AG08395 (cell line): ENCODE measurements at regions not wholly inside any gene's neighbourhood (a gene's known extent, or its start where the extent isn't known, plus 50 kb on each side); places are given as distances from the start of the nearest gene placed in this dataset.

Experiments used
- DNase-seq: peaks from one replicate; pipeline ENCODE4 v3.0.0; 2012; ENCODE audit warnings: mixed read lengths, low spot score

DNA sequence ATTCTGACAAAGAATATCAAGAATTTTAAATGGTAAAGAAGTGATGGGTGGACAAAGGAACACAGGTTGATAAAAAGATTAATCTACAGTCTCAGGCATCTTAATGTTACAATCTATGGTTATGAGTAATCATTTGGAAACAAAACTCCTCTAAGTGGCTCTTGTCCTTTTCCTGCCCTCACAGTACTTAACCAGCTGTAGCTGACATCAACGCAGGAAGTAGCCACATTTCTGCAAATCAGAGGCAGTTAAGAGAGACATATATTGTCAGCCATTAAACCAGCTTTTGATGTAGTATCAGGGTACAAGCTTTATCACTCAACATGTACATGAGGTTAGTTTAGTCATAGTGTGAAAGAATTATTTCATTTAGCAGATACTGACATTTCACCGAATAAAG, 244.6 kb downstream of the NR4A2 start:
- DNase-seq: no peak

DNA sequence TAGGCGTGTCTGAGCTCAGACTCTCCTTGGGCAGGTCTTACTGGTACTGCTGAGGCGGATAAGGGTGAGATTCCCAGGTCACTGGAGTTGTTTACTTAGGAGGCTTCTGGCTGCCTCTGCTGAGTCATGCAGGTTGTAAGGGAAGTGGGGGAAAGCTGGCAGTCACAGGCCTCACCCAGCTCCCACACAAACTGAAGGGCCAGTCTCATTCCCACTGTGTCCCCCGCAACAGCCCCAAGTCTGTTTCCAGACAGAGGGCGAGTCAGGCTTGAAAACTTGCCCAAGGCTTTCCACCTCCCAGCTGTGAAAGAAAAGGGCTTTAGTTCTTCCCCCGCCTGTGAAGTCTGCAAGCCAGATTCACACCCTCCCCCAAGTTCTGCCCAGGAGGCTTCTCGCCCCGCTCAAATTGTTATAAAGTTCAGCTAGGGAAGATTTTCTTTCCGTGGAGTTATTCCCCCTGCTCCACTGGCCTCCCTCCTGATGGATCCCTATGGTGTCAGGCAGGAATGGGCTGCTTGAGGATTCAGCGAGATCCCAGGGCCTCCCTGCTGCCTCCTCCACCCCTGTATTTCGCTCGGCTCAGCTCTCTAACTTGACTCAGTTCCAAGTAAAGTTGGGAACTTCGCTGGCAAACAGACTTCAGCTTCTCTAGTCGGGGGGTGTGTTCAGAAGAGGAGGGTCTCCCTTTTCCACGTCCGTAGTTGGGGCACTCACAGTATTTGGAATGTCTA, 248.6 kb downstream of the NR4A2 start:
- no peak for DNase-seq

DNA sequence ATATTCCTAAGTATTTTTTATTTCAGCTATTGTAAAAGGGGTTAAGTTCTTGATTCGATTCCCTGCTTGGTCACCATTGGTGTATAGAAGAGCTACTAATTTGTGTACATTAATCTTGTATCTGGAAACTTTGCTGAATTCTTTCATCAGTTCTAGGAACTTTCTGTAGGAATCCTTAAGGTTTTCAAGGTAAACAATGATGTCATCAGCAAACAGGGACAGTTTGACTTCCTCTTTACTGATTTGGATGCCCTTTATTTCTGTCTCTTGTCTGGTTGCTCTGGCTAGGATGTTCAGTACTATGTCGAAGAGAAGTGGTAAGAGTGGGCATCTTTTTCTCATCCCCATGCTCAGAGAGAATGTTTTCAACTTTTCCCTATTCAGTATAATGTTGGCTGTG, 252.7 kb downstream of the NR4A2 start:
- no peak for DNase-seq

DNA sequence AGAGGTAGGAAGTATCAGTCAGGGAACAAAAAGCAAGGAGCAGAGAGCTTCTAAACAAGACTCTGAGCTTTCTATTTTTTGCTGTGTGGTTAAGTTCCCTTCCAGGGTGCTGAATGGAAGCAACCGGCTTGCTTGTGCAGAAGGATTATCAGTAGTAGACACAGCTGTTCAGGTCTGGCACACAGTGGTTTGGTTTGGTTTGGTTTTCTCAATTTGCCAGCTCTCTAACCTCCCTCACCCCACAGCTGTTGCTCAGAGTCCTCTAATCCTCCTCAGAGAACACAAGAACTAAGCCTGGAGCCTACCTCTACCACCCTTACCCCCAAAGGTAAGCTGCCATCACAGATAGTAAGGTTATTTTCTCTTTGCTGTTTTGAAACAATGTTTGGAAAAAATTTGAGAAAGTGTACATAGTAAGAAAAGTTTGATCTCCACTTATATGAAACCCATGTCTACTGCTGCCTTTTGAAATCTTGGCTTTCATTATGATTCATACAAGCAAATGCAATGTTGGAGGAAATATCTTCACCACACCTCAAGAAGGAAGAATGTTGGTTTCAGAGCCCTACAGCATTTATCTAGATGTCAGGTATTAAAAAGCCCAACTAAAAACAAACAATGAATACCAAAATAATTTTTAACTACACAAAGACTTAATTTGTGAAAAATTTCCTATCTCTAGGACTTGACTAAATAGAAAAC, 255.3 kb downstream of the NR4A2 start:
- no peak for DNase-seq

DNA sequence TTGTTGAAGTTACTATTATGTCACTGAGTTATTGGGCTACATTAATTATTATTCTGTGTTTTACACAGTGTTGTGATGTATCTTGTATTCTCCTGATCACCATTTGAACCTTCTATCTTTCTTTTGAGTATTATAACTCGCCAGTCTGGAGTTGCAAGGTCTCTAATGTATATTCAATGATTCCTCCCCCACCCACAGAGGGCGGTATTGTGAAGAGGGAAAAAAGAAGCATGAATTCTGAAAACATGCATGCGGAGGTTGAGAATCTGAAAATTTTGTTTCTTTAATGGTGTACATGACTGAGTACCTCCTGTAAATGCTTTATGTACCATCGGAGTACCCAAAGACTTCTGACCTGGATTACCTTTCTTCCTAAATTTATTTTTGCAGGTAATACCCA, 266.6 kb downstream of the NR4A2 start:
- no peak for DNase-seq

DNA sequence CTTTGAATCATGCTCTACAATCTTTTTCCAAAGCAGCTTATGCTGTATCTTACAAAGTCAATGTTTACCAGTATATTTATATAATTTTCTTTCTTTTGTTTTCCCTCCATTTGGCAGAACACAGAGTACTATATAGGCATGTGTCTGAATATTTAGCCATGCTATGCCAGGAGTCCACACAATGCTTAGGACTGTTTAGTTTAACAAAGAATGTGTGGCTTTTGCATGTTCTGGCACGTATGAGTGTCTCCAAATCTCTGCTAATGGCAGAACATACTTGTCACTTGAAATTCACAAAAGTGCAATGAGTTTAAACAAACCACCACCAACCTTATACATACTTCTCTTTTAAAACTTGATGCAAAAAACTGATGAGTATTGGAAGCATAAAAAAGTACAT, 268.0 kb downstream of the NR4A2 start:
- no peak for DNase-seq

DNA sequence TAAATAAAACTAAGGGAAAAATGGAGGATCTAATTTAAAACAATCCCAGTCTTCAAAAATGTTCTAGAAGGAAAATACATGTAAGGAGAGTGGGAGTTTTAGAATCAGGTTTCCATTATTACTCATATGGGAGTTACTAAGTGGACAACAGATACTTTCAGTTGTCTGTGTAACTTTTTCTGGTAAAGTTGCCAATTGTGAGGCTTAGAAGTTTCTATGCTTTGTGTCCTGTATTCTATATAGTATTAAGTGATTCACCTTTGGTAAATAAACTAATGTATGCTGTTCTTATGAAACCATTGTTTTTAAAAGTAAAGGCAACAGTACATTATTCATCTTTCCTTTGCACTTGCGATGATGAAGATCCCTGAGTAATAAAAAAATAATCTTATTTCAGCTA, 274.9 kb downstream of the NR4A2 start:
- no peak for DNase-seq

DNA sequence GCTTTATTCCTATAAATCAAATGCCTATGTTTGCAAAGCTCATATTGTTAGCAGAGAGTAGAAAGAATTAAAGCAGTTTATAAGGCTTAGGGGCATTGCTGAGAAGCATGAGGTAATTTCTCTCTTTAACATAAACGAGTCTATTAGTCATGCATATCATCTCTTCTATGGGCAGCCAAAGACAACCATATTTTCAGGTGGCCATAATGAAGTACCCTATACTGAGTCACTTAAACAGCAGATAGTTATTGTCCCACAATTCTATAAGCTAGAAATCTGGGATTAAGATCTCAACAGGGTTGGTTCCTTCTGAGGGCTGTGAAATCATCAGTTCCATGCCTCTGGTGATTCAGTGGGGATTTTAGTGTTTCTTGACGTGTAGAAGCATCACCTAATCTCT, 277.5 kb downstream of the NR4A2 start:
- no peak for DNase-seq

DNA sequence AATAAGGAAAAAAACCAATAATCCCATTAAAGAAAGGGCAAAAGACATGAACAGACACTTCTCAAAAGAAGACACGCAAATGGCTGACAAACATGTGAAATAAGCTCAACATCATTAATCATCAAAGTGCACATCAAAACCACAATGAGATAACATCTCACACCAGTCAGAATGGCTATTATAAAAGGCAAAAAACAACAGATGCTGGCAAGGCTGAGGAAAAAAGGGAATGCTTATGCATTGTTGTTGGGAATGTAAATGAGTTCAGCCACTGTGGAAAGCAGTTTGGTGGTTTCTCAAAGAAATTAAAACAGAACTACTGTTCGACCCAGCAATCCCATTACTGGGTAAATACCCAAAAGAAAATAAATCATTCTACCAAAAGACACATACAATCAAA, 285.6 kb downstream of the NR4A2 start:
- no peak for DNase-seq

DNA sequence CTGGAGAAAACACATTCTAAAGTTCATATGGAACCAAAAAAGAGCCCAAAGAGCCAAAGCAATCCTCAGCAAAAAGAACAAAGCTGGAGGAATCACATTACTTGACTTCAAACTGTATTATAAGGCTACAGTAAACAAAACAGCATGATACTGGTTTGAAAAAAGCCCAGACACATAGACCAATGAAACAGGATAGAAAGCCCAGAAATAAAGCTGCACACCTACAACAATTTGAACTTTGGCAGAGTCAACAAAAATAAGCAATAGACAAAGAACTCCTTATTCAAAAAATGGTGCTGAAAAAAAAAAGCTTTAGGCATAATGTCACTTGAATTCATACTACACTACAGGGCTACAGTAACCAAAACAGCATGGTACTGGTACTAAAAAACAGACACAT, 289.6 kb downstream of the NR4A2 start:
- no peak for DNase-seq

DNA sequence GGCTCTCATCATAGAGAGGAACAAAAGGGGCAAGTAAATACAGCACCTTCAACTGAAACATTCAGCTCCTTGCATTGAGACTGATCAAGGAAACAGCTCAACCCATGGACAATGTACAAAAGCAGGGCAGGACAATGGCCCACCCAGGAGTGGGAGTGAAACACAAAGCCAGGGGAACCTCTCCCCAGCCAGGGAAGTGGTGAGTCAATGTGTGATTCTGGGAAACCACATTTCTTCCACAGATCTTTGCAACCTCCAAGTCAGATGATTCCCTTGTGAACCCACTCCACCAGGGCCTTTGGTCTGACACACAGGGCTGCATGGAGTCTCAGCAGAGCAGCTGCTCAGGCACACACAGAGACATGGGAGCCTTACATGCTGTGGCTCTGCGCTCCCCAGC, 294.5 kb downstream of the NR4A2 start:
- DNase-seq: no peak

DNA sequence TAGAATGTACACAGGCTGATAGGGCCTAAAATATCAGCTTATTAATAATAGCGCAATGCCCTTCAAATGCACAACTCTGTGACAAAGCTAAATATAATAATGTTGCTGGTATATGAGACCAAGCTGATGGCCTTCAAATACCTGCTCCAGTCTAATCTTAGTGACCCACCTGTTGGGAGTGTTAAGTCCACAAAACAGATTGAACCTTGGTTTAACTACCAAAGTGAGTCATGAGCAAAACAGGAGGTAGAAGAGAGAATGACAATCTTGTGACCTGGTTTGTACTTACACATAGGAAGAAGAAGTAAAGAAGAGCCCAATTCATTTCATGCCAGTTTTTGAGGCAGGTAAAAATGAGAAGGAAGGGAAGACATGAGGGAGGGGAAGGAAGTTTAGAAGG, 295.0 kb downstream of the NR4A2 start:
- no peak for DNase-seq

DNA sequence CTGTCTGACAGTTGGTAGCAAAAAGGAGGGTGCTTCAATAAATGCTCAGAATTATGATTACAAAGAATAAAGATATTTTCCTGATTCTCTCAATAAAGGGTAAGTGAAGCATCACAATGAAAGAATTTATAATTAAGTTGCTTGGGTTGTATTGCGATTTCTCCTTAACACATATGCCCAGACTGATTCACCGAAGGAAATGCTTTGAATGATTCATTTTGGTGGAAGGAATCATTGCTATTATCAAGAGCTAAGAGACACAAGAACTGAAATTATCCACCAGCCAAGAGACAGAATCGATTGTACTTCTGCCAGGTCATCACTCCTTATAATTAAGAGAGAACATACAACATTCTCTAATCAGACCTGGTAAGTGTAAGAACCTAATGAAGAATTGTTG, 301.4 kb downstream of the NR4A2 start:
- no peak for DNase-seq

DNA sequence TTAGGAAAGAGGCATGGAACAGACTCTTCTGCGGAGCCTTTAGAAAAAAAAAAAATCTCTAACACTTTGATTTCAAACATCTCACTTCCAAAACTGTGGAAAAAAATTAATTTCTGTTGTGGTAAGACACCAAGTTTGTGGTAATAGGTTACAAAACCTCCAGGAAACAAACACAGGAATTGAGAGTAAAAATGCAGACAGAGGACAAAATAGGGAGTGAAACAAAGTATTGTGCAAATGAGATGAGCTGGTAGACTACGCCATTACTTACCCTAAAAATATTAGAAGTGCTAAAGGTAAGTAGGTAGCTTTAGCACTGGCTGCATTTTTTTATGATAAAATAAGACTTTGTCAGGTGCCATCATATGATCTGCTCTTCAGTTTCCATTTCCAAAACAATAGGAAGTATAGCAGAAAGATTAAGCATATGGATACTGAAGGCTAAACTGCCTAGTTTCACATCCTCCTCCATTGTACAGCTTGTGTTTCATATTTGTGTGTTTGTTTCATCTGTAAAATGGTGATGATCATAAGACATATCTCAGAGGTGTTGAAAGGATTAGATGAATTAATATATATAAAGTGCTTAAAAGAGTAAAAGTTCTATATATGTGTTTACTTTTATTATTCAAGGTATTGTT, 309.2 kb downstream of the NR4A2 start:
- no peak for DNase-seq

DNA sequence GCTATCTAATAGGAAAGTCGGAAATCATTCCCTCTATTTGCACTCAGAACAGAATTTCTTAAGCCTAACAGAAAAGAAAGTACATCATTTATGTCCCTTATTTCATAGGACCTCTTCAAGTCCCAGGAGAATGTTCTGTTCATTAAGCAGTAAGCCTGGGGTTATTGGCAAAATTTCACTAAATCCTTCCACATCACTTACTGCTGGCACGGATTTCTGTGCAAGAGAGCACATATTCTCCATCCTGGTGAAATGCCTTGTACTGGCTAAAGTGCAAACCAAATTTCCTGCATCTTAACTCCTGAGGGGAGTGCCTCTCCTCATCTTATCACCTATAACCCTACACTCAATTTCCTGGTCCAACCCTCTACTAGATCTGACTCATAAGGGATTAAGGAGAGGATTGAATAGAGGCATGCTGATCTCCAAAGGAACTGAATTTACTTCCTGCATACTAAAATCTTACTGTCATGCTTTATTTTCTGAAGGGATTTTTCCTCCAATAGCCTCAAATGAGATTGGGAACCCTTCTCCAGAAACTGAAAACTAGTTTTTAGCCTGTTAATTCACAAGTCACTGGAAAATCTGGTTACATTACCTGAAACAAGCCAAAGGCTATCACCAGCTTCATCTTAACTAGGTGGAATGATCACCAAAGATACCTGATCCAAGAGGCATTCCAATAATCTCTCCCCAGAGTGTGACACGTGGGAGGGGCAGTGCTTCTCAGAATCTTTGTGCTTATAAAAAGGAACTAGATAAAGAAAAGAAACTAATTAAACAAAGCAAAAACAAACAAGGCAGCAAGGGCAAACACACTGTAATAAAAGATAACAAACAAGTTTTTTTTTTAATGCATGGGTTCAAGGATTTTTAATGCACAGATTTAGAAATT, 311.1 kb downstream of the NR4A2 start:
- DNase-seq: no peak

DNA sequence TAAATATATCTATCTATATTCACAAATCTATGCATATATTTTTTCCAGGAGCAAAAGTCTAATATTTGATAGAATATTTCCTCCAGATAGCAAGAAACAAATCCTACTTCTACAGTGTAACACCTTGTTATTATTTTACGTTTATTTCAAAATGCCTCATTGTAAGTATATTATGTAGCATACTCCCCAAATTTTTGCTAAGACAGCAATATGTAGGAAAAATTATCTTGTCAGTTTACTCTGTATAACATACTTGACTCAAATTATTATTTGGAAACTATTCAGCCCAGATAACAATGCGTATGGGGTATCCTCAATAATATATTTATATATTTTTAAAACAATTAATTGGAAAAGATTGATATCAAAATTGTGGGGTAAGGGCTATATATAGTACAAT, 313.2 kb downstream of the NR4A2 start:
- DNase-seq: no peak

DNA sequence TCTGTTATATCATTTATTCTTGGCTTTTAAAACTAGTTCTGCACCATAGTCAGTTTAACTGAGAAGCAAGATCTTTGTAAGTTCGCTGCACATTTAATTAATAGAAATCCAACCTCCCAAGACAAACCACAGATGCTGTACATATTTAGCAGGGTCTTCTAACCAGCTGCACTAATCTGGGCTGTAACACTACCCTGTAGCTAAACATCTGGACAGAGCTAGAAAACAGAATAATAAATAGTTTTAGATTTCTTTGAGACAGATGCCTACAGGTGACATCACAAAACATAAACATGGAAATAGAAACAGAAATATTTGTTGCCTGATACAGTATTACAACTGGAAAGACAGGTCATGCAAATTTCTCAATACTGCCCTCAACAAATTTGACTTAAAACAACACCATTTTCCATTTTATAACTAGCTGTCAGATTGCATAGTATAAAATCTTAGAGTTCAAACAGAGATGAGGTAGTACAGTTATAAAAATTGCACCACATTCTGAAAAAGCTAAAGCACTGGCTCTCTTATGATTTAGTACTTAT, 315.1 kb downstream of the NR4A2 start:
- no peak for DNase-seq

DNA sequence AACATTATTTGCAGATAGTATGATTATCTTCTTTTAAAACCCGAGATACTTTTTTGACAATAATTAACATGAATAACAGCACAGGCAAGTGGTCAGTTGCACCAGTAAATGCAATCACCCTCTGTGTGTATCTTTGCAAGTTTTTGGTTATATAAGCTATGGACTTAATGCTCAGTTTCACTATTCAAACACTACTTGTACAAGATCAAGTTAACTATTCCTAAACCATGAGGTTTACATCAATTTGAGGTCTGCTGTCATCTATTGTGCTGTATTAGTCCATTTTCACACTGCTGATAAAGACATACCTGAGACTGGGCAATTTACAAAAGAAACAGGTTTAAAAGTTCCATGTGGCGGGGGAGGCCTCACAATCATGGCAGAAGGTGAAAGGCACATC, 323.2 kb downstream of the NR4A2 start:
- no peak for DNase-seq

DNA sequence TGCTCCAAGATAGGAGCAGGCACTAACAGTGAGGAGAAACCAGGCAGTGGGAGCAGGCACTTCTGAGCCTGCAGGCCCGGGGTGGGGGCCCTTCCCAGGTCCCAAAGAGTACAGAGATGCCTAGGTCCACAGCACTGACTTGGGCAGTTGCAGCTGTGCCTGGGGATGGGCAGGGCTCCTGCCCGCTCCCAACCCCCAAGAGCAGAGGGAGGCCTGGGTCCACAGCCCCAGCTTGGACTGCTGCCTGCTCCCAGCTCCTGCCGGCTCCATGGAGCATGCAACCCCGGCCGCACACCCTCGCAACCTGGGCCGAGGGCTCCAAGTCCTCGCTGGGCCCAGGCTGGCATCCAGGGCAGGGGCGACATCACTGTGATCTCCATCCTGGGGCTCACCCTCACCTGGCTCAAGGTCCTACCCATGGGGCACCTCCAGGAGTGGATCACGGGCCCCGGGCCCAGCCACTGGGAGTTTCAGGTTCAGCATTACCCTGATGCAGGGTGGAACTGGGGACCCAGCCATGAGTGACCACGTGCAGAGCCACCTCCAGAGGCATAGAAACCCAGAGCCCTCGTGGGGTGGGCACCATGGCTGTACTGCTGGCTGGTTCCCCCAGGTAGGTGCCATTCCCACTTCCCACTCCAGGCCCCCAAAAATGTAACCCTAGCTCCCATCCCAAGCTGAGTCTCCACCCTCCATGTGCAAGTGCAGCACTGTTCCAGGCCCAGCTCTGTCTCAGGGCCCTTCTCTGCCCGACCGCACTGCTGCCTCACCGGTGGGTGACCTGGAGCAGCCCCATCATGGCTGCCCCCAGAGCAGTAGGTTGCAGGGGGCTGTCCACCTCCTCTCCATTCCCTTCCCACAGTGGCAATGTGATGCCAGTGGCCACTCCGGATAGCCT, 325.6 kb downstream of the NR4A2 start:
- no peak for DNase-seq

DNA sequence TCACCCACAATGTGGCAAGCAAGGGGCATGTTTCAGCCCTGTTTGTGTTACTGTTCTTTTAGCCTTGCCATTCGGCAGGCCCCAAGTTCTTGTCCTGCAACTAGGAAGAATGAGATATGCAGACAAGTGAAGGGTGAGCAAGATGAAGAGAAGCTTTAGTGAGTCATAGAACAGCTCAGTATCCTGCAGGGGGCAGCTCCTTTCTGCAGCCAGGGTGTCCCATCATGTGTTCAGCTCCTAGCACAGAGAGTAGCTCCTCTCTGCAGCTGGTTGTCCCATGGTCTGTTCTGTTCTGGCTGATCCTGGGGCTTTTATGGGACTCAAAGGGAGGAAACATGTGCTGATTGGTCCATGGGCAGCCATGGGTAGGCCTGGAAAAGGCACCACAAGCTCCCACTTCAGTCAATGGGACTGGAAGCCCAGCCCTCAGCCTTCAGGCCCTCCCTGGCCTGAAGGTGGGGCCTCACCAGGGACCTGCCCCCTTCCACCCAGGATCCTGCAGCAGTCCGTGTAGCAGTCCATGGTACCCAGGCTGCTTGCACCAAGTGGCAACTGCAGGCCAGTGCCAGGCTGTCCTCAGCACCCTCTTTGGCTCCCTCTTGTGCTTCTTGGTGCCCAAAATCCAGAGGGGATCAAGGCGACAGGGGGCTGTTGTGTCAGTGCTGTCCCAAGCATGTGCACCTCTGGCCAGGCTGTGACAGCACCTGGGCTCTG, 326.4 kb downstream of the NR4A2 start:
- no peak for DNase-seq
